Endothelial cell of umbilical vein (primary cell): ENCODE measurements at regions not wholly inside any gene's neighbourhood (a gene's known extent, or its start where the extent isn't known, plus 50 kb on each side); places are given as distances from the start of the nearest gene placed in this dataset.

Source experiments
- CTCF ChIP-seq, 2 donors: IDR thresholded peaks; 1 replicate in 1 of 2; 2 replicates in 1 of 2; pipeline ENCODE4 v1.5.1; 2011; ENCODE audit warnings: low read length in 2 of 2, mild to moderate bottlenecking in 2 of 2, moderate library complexity in 2 of 2, control low read depth in 1 of 2, inconsistent platforms in 1 of 2, low read depth in 1 of 2; ENCODE audit not compliant: insufficient read depth in 1 of 2; ENCODE audit errors: extremely low read depth in 1 of 2
- MYC ChIP-seq: IDR thresholded peaks from one replicate; pipeline ENCODE4 v1.6.1; 2011; ENCODE audit warnings: mild to moderate bottlenecking, low read depth, low read length
- POLR2A ChIP-seq: IDR thresholded peaks from 2 replicates; pipeline ENCODE4 v1.6.1; 2012; ENCODE audit warnings: low read depth, mild to moderate bottlenecking, control low read depth, low read length
- POLR2AphosphoS5 ChIP-seq: IDR thresholded peaks from 2 replicates; pipeline ENCODE4 v1.6.1; 2012; ENCODE audit warnings: low read depth, mild to moderate bottlenecking, control low read depth, low read length, moderate library complexity; ENCODE audit not compliant: insufficient read depth

- TF ChIP-seq MYC (no peak), POLR2AphosphoS5 (no peak), CTCF (IDR thresholded peaks at IDR 0.05; ENCODE audit: extremely low read depth in 1 of 2, insufficient read depth in 1 of 2, low read depth in 1 of 2, low read length in 2 of 2) (no peak), POLR2A (no peak)
Measured at GRCh38 chr1:24244519-24245268, 57.6 kb upstream of the IFNLR1 start.
